LHCN-M2 (cell line): ENCODE measurements at regions not wholly inside any gene's neighbourhood (a gene's known extent, or its start where the extent isn't known, plus 50 kb on each side); places are given as distances from the start of the nearest gene placed in this dataset.

ENCODE experiments used
- DNase-seq: peaks from one replicate; pipeline ENCODE4 v3.0.0-alpha.2; 2012; ENCODE audit warnings: low read depth

GRCh38 chr12:126757326-126757725, 1509.6 kb upstream of the TMEM132C start:
- no peak for DNase-seq

DNA sequence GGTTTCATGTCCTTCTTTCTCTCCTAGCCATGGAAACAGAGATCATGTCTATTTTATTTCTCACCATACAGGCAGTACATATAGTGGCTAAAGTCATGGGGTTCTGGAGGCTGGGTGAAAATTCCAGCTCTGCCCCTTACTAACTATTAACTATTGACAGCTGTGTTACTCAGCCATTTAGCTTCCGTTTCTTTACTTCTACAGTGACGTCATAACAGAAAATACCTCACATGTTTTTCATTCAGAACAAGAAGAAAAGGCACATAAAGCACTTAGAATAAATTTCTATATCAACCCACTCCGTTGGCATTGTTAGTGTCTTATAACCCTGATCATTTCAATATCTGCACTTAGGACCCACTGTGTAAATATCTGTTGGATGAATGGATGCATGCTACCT, 1506.9 kb upstream of the TMEM132C start:
- no peak for DNase-seq

DNA sequence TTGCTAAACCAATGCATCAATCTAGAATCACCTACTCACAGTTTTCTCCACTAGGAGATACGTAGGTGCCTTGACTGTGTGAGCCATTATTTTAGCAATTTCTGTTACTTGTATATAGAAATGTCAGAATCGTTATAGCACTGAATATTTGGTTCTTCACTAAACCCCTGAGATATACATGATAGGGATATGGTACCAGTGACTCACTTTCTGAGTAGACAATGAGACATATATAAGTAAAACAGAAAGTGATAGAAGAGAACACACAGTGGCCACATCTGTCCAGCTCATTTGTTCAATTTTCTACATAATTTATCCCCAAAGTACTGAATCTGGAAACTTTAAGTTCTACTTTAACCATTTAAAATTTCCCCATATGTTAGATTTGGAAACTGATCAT, 1505.5 kb upstream of the TMEM132C start:
- DNase-seq, result no peak

GRCh38 chr12:126762150-126762549, 1504.8 kb upstream of the TMEM132C start:
- DNase-seq, result no peak

- DNase-seq, result no peak
Observed at GRCh38 chr12:126763359-126763758, 1503.6 kb upstream of the TMEM132C start.

- no peak for DNase-seq
Observed at GRCh38 chr12:126767334-126767733, 1499.6 kb upstream of the TMEM132C start.

GRCh38 chr12:126768517-126768916, 1498.5 kb upstream of the TMEM132C start:
- no peak for DNase-seq

- peak; percentile 43 for DNase-seq
Observed at GRCh38 chr12:126770188-126770587, 1496.8 kb upstream of the TMEM132C start.

GRCh38 chr12:126772171-126772864, 1494.7 kb upstream of the TMEM132C start:
- DNase-seq, result peak; percentile 97

DNA sequence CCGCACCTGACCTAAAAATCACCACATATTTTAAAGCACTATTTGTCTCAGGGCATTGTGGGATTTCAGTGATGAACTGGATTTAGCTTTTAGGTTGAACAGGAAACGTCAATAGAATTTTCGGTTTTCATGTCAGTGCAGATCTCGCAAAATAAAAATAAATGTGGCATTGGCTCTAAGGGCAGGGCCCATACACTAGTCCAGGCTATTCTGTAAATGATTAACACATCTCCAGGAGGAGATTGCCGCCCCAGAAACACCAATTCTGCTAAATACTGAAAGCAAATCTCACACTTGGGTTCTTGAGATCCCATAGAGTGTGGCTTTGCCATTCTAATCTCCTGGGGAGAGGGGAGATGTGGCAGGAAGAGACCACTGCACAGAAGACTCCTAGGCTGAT, 1494.0 kb upstream of the TMEM132C start:
- DNase-seq, result no peak

DNA sequence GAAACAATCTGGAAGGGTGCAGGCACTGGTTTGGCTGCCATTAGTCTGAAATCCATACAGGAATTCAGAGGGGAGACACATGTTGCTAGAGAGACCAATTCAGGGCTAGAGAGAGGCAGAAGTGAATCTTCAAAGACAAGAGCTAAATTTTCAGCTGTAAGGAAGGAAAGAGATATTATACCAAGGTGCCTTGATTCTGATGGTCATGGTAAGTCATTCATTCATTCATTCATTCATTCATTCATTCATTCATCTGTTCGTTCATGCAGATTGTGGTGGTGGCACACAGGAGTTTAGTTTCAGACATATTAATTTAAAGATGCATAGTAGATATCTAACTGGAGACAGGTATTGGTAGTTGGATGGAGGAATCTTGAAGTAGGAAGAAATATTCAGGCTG, 1493.5 kb upstream of the TMEM132C start:
- no peak for DNase-seq

- DNase-seq, result no peak
Observed at GRCh38 chr12:126776026-126776655, 1490.8 kb upstream of the TMEM132C start.

- no peak for DNase-seq
Observed at GRCh38 chr12:126780343-126780742, 1486.6 kb upstream of the TMEM132C start.

GRCh38 chr12:126781593-126781992, 1485.4 kb upstream of the TMEM132C start:
- DNase-seq, result no peak

DNA sequence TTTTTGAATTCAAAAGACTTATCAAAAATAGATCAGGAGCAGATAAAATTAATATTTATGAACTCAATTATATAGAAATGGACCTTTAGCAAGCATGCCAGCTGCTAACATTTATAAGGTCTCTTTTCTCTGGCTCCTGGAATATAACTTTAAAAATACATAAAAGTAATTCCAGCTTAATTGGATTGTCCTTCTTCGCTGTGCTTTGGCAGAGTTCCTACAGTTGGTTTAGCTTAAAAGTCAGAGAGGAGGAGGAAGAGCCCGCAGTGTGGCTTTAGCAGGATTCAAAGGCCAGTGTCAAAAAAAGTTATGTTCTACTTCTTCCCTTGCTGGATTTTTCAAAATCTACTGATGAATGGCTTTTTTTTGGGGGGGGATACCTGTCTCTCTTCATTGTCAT, 1484.9 kb upstream of the TMEM132C start:
- no peak for DNase-seq

- DNase-seq, result peak; percentile 58
Observed at GRCh38 chr12:126784328-126784921, 1482.5 kb upstream of the TMEM132C start.

DNA sequence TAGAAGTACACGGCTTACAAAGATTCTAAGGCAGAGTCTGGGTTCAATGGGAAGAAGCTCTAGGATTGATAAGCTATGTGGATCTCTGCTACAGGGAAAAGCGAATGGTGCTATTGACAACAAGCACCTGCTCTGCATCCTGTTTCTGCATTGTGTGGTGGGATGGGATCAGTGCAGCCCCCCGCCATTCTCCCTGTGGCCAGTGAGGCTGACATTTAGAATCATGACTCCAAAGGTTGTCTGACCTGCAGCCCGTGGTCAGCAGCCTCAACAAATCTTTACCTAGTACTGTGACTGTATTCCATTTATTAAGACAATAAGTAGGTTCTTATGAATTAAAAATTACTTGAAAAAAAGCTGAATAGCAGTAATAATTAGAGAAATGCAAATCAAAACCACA, 1477.0 kb upstream of the TMEM132C start:
- DNase-seq, result no peak

DNA sequence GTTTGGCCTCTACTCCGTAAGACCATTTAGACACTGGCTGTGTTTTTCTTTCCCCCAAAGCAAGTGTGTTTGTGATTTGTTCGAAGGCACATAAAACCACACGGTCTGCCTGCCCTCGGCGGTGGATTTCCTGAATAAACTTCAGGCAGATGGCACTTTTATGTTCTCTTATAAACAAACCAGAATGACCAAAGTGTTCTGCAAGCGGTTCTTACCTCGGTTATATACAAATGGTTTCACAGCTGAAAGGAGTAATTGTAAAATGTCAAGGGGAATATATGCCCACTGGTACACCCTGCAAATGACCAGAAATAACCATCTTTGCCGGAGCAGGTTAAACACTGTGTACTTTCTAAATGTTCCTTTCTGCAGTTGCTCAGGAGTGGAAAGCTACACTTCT, 1475.8 kb upstream of the TMEM132C start:
- no peak for DNase-seq

GRCh38 chr12:126792411-126792810, 1474.6 kb upstream of the TMEM132C start:
- DNase-seq, result no peak

DNA sequence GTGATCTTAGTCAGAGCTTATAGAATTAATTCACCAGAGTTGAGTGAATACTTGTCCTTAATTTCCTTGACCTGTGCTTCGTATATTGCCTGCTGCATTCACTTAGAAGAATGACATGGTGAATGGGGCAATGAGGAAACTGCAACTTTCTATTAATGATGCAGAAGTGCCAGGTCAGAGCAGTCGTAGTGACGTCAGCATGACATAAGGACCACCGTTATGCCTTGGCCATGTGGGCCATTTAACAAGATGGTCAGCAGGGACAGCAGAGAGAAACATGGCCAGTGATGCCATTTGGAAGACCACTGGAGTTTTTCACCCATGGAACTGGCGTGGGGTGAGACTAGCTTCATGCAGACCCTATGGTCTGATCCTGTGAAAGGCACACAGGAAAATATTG, 1469.4 kb upstream of the TMEM132C start:
- DNase-seq, result no peak

GRCh38 chr12:126798449-126798848, 1468.5 kb upstream of the TMEM132C start:
- no peak for DNase-seq

- no peak for DNase-seq
Observed at GRCh38 chr12:126807312-126807865, 1459.6 kb upstream of the TMEM132C start.

GRCh38 chr12:126811391-126811790, 1455.6 kb upstream of the TMEM132C start:
- DNase-seq, result peak; percentile 44
